SK-N-SH (cell line): ENCODE measurements at regions not wholly inside any gene's neighbourhood (a gene's known extent, or its start where the extent isn't known, plus 50 kb on each side); places are given as distances from the start of the nearest gene placed in this dataset.

Experiments
- CTCF ChIA-PET: fragments of 300-600, 350-600 bp; formaldehyde crosslinking; extraction: SDS; loops from one replicate; lab custom pipeline; 2021; lab: Yijun Ruan, JAX
- POLR2A ChIA-PET: fragments of 350-600 bp; sonication (Branson Sonifier 250); formaldehyde crosslinking; extraction: SDS; loops from one replicate; lab custom pipeline; 2020; ENCODE audit warnings: antibody characterized with exemption, inconsistent platforms; lab: Yijun Ruan, JAX
- DNase-seq: peaks from one replicate; pipeline ENCODE4 v3.0.0; 2012
- H2AFZ ChIP-seq: fragments of 200-600 bp; sonication (generic); 2 replicates; pipeline ENCODE4 v1.8.1; 2016; ENCODE audit warnings: antibody characterized with exemption, mild to moderate bottlenecking, low read depth
- H3F3A ChIP-seq: fragments of 200-600 bp; sonication (generic); replicated peaks from 2 replicates; pipeline ENCODE3; 2016; ENCODE audit warnings: antibody characterized with exemption, mild to moderate bottlenecking; ENCODE audit not compliant: insufficient read depth
- H3K27ac ChIP-seq, 2 experiments: fragments of 200-500 bp in 1 of 2; fragments of 200-600 bp in 1 of 2; sonication (Bioruptor generic) in 1 of 2; sonication (generic), shearing (Covaris generic) in 1 of 2; 2 replicates each; pipeline versions ENCODE4 v1.5.1 to v1.6.1; 2014 to 2016; ENCODE audit warnings: low read depth in 2 of 2, inconsistent platforms in 1 of 2, low read length in 1 of 2, mild to moderate bottlenecking in 1 of 2, mixed read lengths in 1 of 2
- H3K27me3 ChIP-seq: fragments of 200-600 bp; sonication (generic), shearing (Covaris generic); 2 replicates; pipeline ENCODE4 v1.6.1; 2016; ENCODE audit warnings: mixed run types; ENCODE audit not compliant: insufficient read depth
- H3K36me3 ChIP-seq, 2 experiments: fragments of 200-500 bp in 1 of 2; fragments of 200-600 bp in 1 of 2; sonication (Bioruptor generic) in 1 of 2; sonication (generic) in 1 of 2; replicated peaks in 1 of 2; 2 replicates each; pipeline versions ENCODE3 to v1.5.1; 2014 to 2016; ENCODE audit warnings: low read length in 1 of 2, mild to moderate bottlenecking in 1 of 2; ENCODE audit not compliant: insufficient read depth in 2 of 2, control insufficient read depth in 1 of 2
- H3K4me1 ChIP-seq, 2 experiments: fragments of 200-500 bp in 1 of 2; fragments of 200-600 bp in 1 of 2; sonication (Bioruptor generic) in 1 of 2; sonication (generic), shearing (Covaris generic) in 1 of 2; 2 replicates each; pipeline versions ENCODE4 v1.5.1 to v1.6.1; 2014 to 2016; ENCODE audit warnings: low read depth in 1 of 2, low read length in 1 of 2, mixed run types in 1 of 2; ENCODE audit not compliant: insufficient read depth in 2 of 2, control insufficient read depth in 1 of 2
- H3K4me2 ChIP-seq: fragments of 200-600 bp; sonication (generic), shearing (Covaris generic); 2 replicates; pipeline ENCODE4 v1.6.1; 2017; ENCODE audit warnings: mixed run types
- H3K4me3 ChIP-seq, 2 experiments: fragments of 200-500 bp in 1 of 2; fragments of 200-600 bp in 1 of 2; sonication (Bioruptor generic) in 1 of 2; sonication (generic), shearing (Covaris generic) in 1 of 2; 2 replicates each; pipeline versions ENCODE4 v1.5.1 to v1.8.1; 2014 to 2016; ENCODE audit warnings: low read depth in 2 of 2, inconsistent platforms in 1 of 2, low read length in 1 of 2, mild to moderate bottlenecking in 1 of 2, mixed read lengths in 1 of 2, moderate library complexity in 1 of 2
- H3K79me2 ChIP-seq: fragments of 200-600 bp; sonication (generic); 2 replicates; pipeline ENCODE4 v1.8.1; 2017; ENCODE audit warnings: mild to moderate bottlenecking; ENCODE audit not compliant: insufficient read depth
- H3K9ac ChIP-seq: fragments of 200-600 bp; sonication (generic); 2 replicates; pipeline ENCODE4 v1.6.1; 2017; ENCODE audit warnings: mixed run types
- H3K9me2 ChIP-seq: fragments of 200-600 bp; sonication (generic); 2 replicates; pipeline ENCODE4 v1.6.1; 2017; ENCODE audit warnings: mixed run types
- H3K9me3 ChIP-seq: fragments of 200-600 bp; sonication (generic); 2 replicates; pipeline ENCODE4 v1.6.1; 2017; ENCODE audit warnings: mixed run types, mild to moderate bottlenecking, moderate library complexity
- H4K20me1 ChIP-seq: fragments of 200-600 bp; sonication (generic); 2 replicates; pipeline ENCODE4 v1.6.1; 2017; ENCODE audit warnings: mild to moderate bottlenecking, mixed run types; ENCODE audit not compliant: insufficient read depth
- CHD2 ChIP-seq: fragments of 150-350 bp; IDR thresholded peaks from 2 replicates; pipeline ENCODE4 v1.6.1; 2018; ENCODE audit warnings: low read length; ENCODE audit not compliant: partially characterized antibody
- ELF1 ChIP-seq: IDR thresholded peaks from 2 replicates; pipeline ENCODE4 v1.4.0; 2012
- EP300 ChIP-seq, 2 experiments: IDR thresholded peaks; 2 replicates each; pipeline versions ENCODE4 v1.4.0 to v1.6.1; 2012; ENCODE audit warnings: borderline replicate concordance in 1 of 2, low read depth in 1 of 2, low read length in 1 of 2
- FOXJ3 ChIP-seq: sonication (generic); formaldehyde crosslinking; IDR thresholded peaks from 2 replicates; pipeline ENCODE4 v1.5.1; 2020; ENCODE audit warnings: mild to moderate bottlenecking, missing genetic modification reagents
- JUND ChIP-seq: IDR thresholded peaks from 2 replicates; pipeline ENCODE4 v1.4.0; 2012
- MEF2A ChIP-seq: IDR thresholded peaks from 2 replicates; pipeline ENCODE4 v1.4.0; 2012; ENCODE audit warnings: low read depth, borderline replicate concordance
- MXI1 ChIP-seq: IDR thresholded peaks from 2 replicates; pipeline ENCODE4 v1.6.1; 2012; ENCODE audit warnings: mild to moderate bottlenecking, low read depth, low read length, improper control_type of control experiment
- NFIC ChIP-seq: IDR thresholded peaks from 2 replicates; pipeline ENCODE4 v1.4.0; 2012; ENCODE audit warnings: borderline replicate concordance
- RAD21 ChIP-seq: IDR thresholded peaks from 2 replicates; pipeline ENCODE4 v1.6.1; 2012; ENCODE audit warnings: mild to moderate bottlenecking, low read length
- REST ChIP-seq: IDR thresholded peaks from 2 replicates; pipeline ENCODE4 v1.6.1; 2012; ENCODE audit warnings: mild to moderate bottlenecking, low read depth, low read length, moderate library complexity
- SIN3A ChIP-seq: IDR thresholded peaks from 2 replicates; pipeline ENCODE4 v1.6.1; 2012; ENCODE audit warnings: low read depth, mild to moderate bottlenecking, low read length, moderate library complexity, borderline replicate concordance
- TAF1 ChIP-seq: IDR thresholded peaks from 2 replicates; pipeline ENCODE4 v1.6.1; 2012; ENCODE audit warnings: low read depth, mild to moderate bottlenecking, low read length, moderate library complexity, borderline replicate concordance
- USF1 ChIP-seq: IDR thresholded peaks from 2 replicates; pipeline ENCODE4 v1.4.0; 2012; ENCODE audit warnings: low read depth, borderline replicate concordance
- USF2 ChIP-seq: fragments of 150-350 bp; IDR thresholded peaks from 2 replicates; pipeline ENCODE4 v1.6.1; 2017; ENCODE audit warnings: antibody characterized with exemption, low read length, low read depth, borderline replicate concordance
- YY1 ChIP-seq: IDR thresholded peaks from 2 replicates; pipeline ENCODE4 v1.4.0; 2012; ENCODE audit warnings: low read depth, mild to moderate bottlenecking
- ZBTB33 ChIP-seq: IDR thresholded peaks from 2 replicates; pipeline ENCODE4 v1.4.0; 2012; ENCODE audit warnings: low read depth, borderline replicate concordance
- WGBS: methylation state at CpG from one replicate; pipeline ENCODE4 v1.1.6; 2017; ENCODE audit warnings: low lambda C conversion rate; 5-methylcytosine and 5-hydroxymethylcytosine counted together
- TF ChIP-seq, protein P1 (sequence below): fragments of 150-350 bp; IDR thresholded peaks from 2 replicates; pipeline ENCODE4 v1.6.1; 2016; ENCODE audit warnings: mild to moderate bottlenecking, low read depth, low read length
- TF ChIP-seq, protein P2 (sequence below): IDR thresholded peaks from 2 replicates; pipeline ENCODE4 v1.4.0; 2012; ENCODE audit warnings: low read depth

DNA sequence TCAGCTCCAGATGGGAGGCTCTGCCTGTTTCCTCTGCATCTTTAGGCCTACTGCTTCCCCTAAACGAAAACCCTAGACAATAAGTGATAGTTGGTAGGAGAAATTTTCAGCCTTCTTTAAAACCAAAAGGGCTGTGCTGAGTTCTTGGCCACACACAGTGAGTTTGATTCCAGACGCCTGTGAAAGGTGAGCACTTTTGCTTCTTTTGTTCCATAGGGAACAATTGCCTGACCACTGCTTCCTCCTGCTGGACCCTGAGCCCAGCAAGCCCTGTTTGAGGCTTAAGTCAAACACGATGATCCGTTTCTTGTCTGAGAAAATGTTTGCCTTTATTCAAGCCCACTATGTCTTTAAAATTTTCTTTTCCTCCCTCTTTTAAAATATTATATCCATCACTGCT lies 493.9 kb downstream of the ZIC1 start (continued):
- TF ChIP-seq USF1 (no peak), CHD2 (no peak), ELF1 (no peak), FOXJ3 (CRISPR knock-in tag) (no peak)

DNA sequence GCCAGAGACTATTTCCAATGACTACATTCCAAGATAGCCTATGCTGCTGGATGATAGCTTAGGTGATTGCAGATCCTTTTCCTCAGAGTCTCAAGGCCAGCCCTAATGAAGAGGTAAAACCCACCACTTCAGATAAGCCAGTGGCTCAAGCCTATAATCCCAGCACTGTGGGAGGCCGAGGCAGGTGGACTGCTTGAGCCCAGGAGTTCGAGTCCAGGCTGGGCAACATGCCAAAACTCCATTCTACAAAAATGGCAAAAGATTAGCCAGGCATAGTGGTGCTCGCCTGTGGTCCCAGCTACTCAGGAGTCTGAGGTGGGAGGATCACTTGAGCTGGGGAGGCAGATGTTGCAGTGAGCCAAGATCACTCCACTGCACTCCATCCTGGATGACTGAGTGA lies 495.3 kb downstream of the ZIC1 start:
- H3K9ac ChIP-seq: no peak overlapping the region
- no peak overlapping the region for H3K4me3 ChIP-seq
- POLR2A ChIA-PET: no interaction called here
- H2AFZ ChIP-seq: no peak overlapping the region
- CTCF ChIA-PET: interaction anchor here (1.2 kb wide), 1 partner anchor 12 kb away, joined by 3 read pairs; no protein-coding TSS in a partner anchor
- no peak for DNase-seq
- no peaks in the 10 kb centered on the region for H3K9me2 ChIP-seq
- no peaks in the 10 kb centered on the region for H3K27me3 ChIP-seq
- WGBS: 51% methylated on average over 3 of the region's 3 CpGs
- no peak for TF ChIP-seq MEF2A
- no peak for TF ChIP-seq SIN3A
- no peak for TF ChIP-seq CHD2
- no peak for TF ChIP-seq NFIC
- TF ChIP-seq, protein P1, sequence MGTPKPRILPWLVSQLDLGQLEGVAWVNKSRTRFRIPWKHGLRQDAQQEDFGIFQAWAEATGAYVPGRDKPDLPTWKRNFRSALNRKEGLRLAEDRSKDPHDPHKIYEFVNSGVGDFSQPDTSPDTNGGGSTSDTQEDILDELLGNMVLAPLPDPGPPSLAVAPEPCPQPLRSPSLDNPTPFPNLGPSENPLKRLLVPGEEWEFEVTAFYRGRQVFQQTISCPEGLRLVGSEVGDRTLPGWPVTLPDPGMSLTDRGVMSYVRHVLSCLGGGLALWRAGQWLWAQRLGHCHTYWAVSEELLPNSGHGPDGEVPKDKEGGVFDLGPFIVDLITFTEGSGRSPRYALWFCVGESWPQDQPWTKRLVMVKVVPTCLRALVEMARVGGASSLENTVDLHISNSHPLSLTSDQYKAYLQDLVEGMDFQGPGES: no peak
- TF ChIP-seq, protein P2, sequence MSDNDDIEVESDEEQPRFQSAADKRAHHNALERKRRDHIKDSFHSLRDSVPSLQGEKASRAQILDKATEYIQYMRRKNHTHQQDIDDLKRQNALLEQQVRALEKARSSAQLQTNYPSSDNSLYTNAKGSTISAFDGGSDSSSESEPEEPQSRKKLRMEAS: no peak
- H3K36me3 ChIP-seq: no peaks in the 10 kb centered on the region
- H3K4me2 ChIP-seq: no peak overlapping the region
- no peaks in the 10 kb centered on the region for H3K79me2 ChIP-seq
- no peaks in the 10 kb centered on the region for H3F3A ChIP-seq
- H3K9me3 ChIP-seq: no peaks in the 10 kb centered on the region
- H3K27ac ChIP-seq: no peak overlapping the region
- peaks cover 2 to 7% of the 10 kb centered on the region in 2 experiments; a peak in 2 of 4 replicates for H3K4me1 ChIP-seq
- no peaks in the 10 kb centered on the region for H4K20me1 ChIP-seq

DNA sequence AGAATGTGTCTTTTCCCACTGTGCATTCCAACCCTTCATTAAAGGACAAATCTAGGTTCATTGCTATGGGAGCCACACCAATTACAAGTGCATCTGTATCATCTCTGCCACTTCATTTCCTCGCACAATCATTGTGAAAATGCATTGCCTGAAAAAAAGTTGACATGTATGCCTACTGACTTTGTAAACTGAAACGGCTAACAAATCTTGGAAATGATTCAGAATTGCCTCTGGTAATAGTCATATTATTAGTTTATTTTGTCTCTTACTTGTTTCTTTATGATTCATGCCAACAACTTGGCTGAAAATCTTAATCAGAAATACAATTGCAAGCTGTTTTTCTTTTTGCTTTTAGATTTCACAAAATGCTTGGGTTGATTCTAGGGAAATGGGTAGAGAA lies 497.1 kb downstream of the ZIC1 start:
- no peaks in the 10 kb centered on the region for H3F3A ChIP-seq
- no peaks in the 10 kb centered on the region for H3K27me3 ChIP-seq
- no peak overlapping the region for H3K27ac ChIP-seq
- no peaks in the 10 kb centered on the region for H4K20me1 ChIP-seq
- no peak overlapping the region for H3K9ac ChIP-seq
- H3K36me3 ChIP-seq: no peaks in the 10 kb centered on the region
- WGBS: 36% methylated on average over 2 of the region's 2 CpGs
- peaks cover 2 to 7% of the 10 kb centered on the region in 2 experiments; a peak in 2 of 4 replicates for H3K4me1 ChIP-seq
- DNase-seq: no peak
- no peaks in the 10 kb centered on the region for H3K9me3 ChIP-seq
- H3K79me2 ChIP-seq: no peaks in the 10 kb centered on the region
- H3K9me2 ChIP-seq: no peaks in the 10 kb centered on the region
- H3K4me3 ChIP-seq: no peak overlapping the region
- CTCF ChIA-PET: no interaction called here
- POLR2A ChIA-PET: no interaction called here
- no peak overlapping the region for H2AFZ ChIP-seq
- no peak overlapping the region for H3K4me2 ChIP-seq
- TF ChIP-seq RAD21 (no peak), FOXJ3 (CRISPR knock-in tag) (no peak), JUND (no peak), ZBTB33 (no peak), REST (no peak), SIN3A (no peak), MXI1 (no peak), USF2 (no peak), TAF1 (no peak), EP300 (IDR thresholded peaks at IDR 0.05; ENCODE audit: borderline replicate concordance in 1 of 2, low read depth in 1 of 2, low read length in 1 of 2) (no peak), CHD2 (no peak), YY1 (no peak)
